Colonic mucosa (tissue), 4 donors: ENCODE measurements at regions not wholly inside any gene's neighbourhood (a gene's known extent, or its start where the extent isn't known, plus 50 kb on each side); places are given as distances from the start of the nearest gene placed in this dataset.

Experiments used
- DNase-seq: peaks from one replicate; pipeline ENCODE4 v3.0.0-alpha.2; 2020
- H3K27ac ChIP-seq: fragments of 200-600 bp; one replicate; pipeline ENCODE4 v1.8.0; 2021
- H3K27me3 ChIP-seq: fragments of 200-600 bp; one replicate; pipeline ENCODE4 v1.8.0; 2021
- H3K36me3 ChIP-seq: fragments of 200-600 bp; one replicate; pipeline ENCODE4 v1.8.0; 2021
- H3K4me1 ChIP-seq: fragments of 200-600 bp; one replicate; pipeline ENCODE4 v1.8.0; 2021; ENCODE audit warnings: mild to moderate bottlenecking
- H3K4me3 ChIP-seq: fragments of 200-600 bp; one replicate; pipeline ENCODE4 v1.8.0; 2021
- H3K9ac ChIP-seq, 2 donors: one replicate each; pipeline ENCODE4 v1.7.0; 2013; ENCODE audit warnings: control low read depth in 2 of 2, low read depth in 2 of 2, low read length in 2 of 2
- H3K9me3 ChIP-seq: fragments of 200-600 bp; one replicate; pipeline ENCODE4 v1.8.0; 2021
- CTCF ChIP-seq: fragments of 200-600 bp; IDR thresholded peaks from one replicate; pipeline ENCODE4 v1.8.0; 2022; ENCODE audit warnings: antibody characterized with exemption, mild to moderate bottlenecking
- intact Hi-C: fragments of 100-400 bp; cut with DNase I; formaldehyde crosslinking; loops from one replicate; pipeline ENCODE4 v1.14.1; 2022
- donor health status: healthy.
- donor health status: DM: no; HTN: no; CAD: no.
- donor health status: DM: no; HTN: no; CAD: no.

GRCh38 chr1:178028841-178029481 lies 59.1 kb upstream of the SEC16B start:
- H3K9me3 ChIP-seq, result no peaks in the 10 kb centered on the region
- H3K27me3 ChIP-seq, result no peaks in the 10 kb centered on the region
- H3K9ac ChIP-seq, result no peak overlapping the region
- intact Hi-C loops, result no loop called here
- DNase-seq, result no peak
- H3K4me1 ChIP-seq, result no peaks in the 10 kb centered on the region
- H3K27ac ChIP-seq, result no peak overlapping the region
- no peaks in the 10 kb centered on the region for H3K36me3 ChIP-seq
- no peak overlapping the region for H3K4me3 ChIP-seq
- no peak for TF ChIP-seq CTCF

- TF ChIP-seq CTCF, result no peak
- no peak overlapping the region for H3K9ac ChIP-seq
- no peak overlapping the region for H3K4me3 ChIP-seq
- H3K27ac ChIP-seq, result no peak overlapping the region
- no peak for DNase-seq
- no peaks in the 10 kb centered on the region for H3K4me1 ChIP-seq
- H3K9me3 ChIP-seq, result no peaks in the 10 kb centered on the region
- no peaks in the 10 kb centered on the region for H3K36me3 ChIP-seq
- intact Hi-C loops, result loop anchor here (5.0 to 10.0 kb wide), 2 partner anchors 154 to 252 kb away; no protein-coding TSS in a partner anchor
- no peaks in the 10 kb centered on the region for H3K27me3 ChIP-seq
Observed at GRCh38 chr1:178030467-178030866, 60.6 kb upstream of the SEC16B start.

- Histone ChIP-seq H3K4me1 (no peaks in the 10 kb centered on the region), H3K27me3 (no peaks in the 10 kb centered on the region), H3K9ac (no peak overlapping the region), H3K9me3 (no peaks in the 10 kb centered on the region), H3K36me3 (no peaks in the 10 kb centered on the region), H3K27ac (no peak overlapping the region), H3K4me3 (no peak overlapping the region)
- TF ChIP-seq CTCF, result peak; percentile 86
- intact Hi-C loops, result loop anchor here (5.0 to 10.0 kb wide), 2 partner anchors 153 to 250 kb away; no protein-coding TSS in a partner anchor
- peak; percentile 95 for DNase-seq
Observed at GRCh38 chr1:178031856-178032320, 62.0 kb upstream of the RASAL2 start.

- H3K9me3 ChIP-seq, result no peaks in the 10 kb centered on the region
- no peak overlapping the region for H3K27ac ChIP-seq
- intact Hi-C loops, result loop anchor here (5.0 to 10.0 kb wide), 2 partner anchors 152 to 249 kb away; no protein-coding TSS in a partner anchor
- no peak overlapping the region for H3K4me3 ChIP-seq
- no peaks in the 10 kb centered on the region for H3K4me1 ChIP-seq
- no peaks in the 10 kb centered on the region for H3K36me3 ChIP-seq
- H3K27me3 ChIP-seq, result no peaks in the 10 kb centered on the region
- no peak for TF ChIP-seq CTCF
- DNase-seq, result no peak
- no peak overlapping the region for H3K9ac ChIP-seq
Observed at GRCh38 chr1:178033019-178033418, 60.9 kb upstream of the RASAL2 start.

- intact Hi-C loops, result loop anchor here (5.0 to 10.0 kb wide), 2 partner anchors 150 to 248 kb away; no protein-coding TSS in a partner anchor
- H3K9ac ChIP-seq, result no peak overlapping the region
- H3K4me3 ChIP-seq, result no peak overlapping the region
- H3K36me3 ChIP-seq, result no peaks in the 10 kb centered on the region
- no peaks in the 10 kb centered on the region for H3K9me3 ChIP-seq
- no peaks in the 10 kb centered on the region for H3K4me1 ChIP-seq
- no peak overlapping the region for H3K27ac ChIP-seq
- no peak for TF ChIP-seq CTCF
- no peaks in the 10 kb centered on the region for H3K27me3 ChIP-seq
- DNase-seq, result no peak
Observed at GRCh38 chr1:178034676-178035075, 59.2 kb upstream of the RASAL2 start.
